Fibroblast of lung (primary cell): ENCODE measurements at regions not wholly inside any gene's neighbourhood (a gene's known extent, or its start where the extent isn't known, plus 50 kb on each side); places are given as distances from the start of the nearest gene placed in this dataset.

Source experiments
- DNase-seq, 2 donors: peaks; one replicate each; pipeline versions ENCODE4 v3.0.0 to v3.0.0-alpha.2; 2010; ENCODE audit warnings: low read depth in 2 of 2
- H2AFZ ChIP-seq: 2 replicates; pipeline ENCODE4 v1.5.1; 2012; ENCODE audit warnings: low read length, control low read depth, inconsistent platforms
- H3K27ac ChIP-seq: 2 replicates; pipeline ENCODE4 v1.5.1; 2011; ENCODE audit warnings: low read length, control low read depth; ENCODE audit not compliant: insufficient read depth
- H3K27me3 ChIP-seq: 2 replicates; pipeline ENCODE4 v1.5.1; 2011; ENCODE audit warnings: mild to moderate bottlenecking, low read length; ENCODE audit not compliant: control insufficient read depth, insufficient read depth
- H3K36me3 ChIP-seq: 2 replicates; pipeline ENCODE4 v1.5.1; 2011; ENCODE audit warnings: low read length; ENCODE audit not compliant: control insufficient read depth, insufficient read depth
- H3K4me1 ChIP-seq: 2 replicates; pipeline ENCODE4 v1.5.1; 2011; ENCODE audit warnings: low read length; ENCODE audit not compliant: control insufficient read depth, insufficient read depth; ENCODE audit errors: extremely low read depth
- H3K4me2 ChIP-seq: 2 replicates; pipeline ENCODE4 v1.5.1; 2011; ENCODE audit warnings: low read length, control low read depth; ENCODE audit not compliant: insufficient read depth; ENCODE audit errors: extremely low read depth
- H3K4me3 ChIP-seq, 4 experiments: fragments of 200-600 bp in 1 of 4; sonication (generic) in 1 of 4; replicated peaks in 1 of 4; 2 replicates each; pipeline ENCODE4 v1.5.1; 2011 to 2016; ENCODE audit warnings: low read length in 4 of 4, low read depth in 3 of 4, mild to moderate bottlenecking in 3 of 4, control low read depth in 2 of 4, inconsistent platforms in 1 of 4, mixed read lengths in 1 of 4; ENCODE audit not compliant: insufficient read depth in 1 of 4; ENCODE audit errors: control extremely low read depth in 1 of 4
- H3K79me2 ChIP-seq: 2 replicates; pipeline ENCODE4 v1.5.1; 2012; ENCODE audit warnings: mild to moderate bottlenecking, low read length, inconsistent platforms; ENCODE audit not compliant: control insufficient read depth, insufficient read depth
- H3K9ac ChIP-seq: 2 replicates; pipeline ENCODE4 v1.5.1; 2011; ENCODE audit warnings: mild to moderate bottlenecking, low read length, control low read depth; ENCODE audit not compliant: insufficient read depth
- H3K9me3 ChIP-seq: 2 replicates; pipeline ENCODE4 v1.5.1; 2012; ENCODE audit warnings: low read depth, low read length; ENCODE audit not compliant: control insufficient read depth, insufficient read depth
- H4K20me1 ChIP-seq: 2 replicates; pipeline ENCODE4 v1.5.1; 2011; ENCODE audit warnings: low read length; ENCODE audit not compliant: control insufficient read depth, insufficient read depth; ENCODE audit errors: extremely low read depth
- CTCF ChIP-seq, 2 donors: IDR thresholded peaks in 1 of 2; conservative IDR thresholded peaks in 1 of 2; 1 replicate in 1 of 2; 2 replicates in 1 of 2; pipeline ENCODE4 v1.5.1; 2011 to 2012; ENCODE audit warnings: low read length in 2 of 2, control low read depth in 1 of 2, inconsistent platforms in 1 of 2, low read depth in 1 of 2, mild to moderate bottlenecking in 1 of 2
- EZH2 ChIP-seq: IDR thresholded peaks from 2 replicates; pipeline ENCODE4 v1.5.1; 2012; ENCODE audit warnings: low read length, control low read depth, mild to moderate bottlenecking; ENCODE audit errors: missing control alignments

GRCh38 chr7:112874909-112875308 lies 84.7 kb upstream of the TMEM168 start:
- no peaks in the 10 kb centered on the region for H3K4me1 ChIP-seq
- no peaks in the 10 kb centered on the region for H3K9me3 ChIP-seq
- H4K20me1 ChIP-seq, result no peaks in the 10 kb centered on the region
- no peak for TF ChIP-seq EZH2
- no peak for TF ChIP-seq CTCF (conservative IDR thresholded peaks at IDR 0.05 in 1 of 2, IDR thresholded peaks at IDR 0.05 in 1 of 2; ENCODE audit: low read depth in 1 of 2, low read length in 2 of 2)
- H3K36me3 ChIP-seq, result no peaks in the 10 kb centered on the region
- peak in 1 of 2 donors; percentile 49 for DNase-seq
- no peak overlapping the region for H3K9ac ChIP-seq
- H3K4me3 ChIP-seq, result no peak overlapping the region
- no peak overlapping the region for H3K27ac ChIP-seq
- no peaks in the 10 kb centered on the region for H3K79me2 ChIP-seq
- no peak overlapping the region for H3K4me2 ChIP-seq
- no peak overlapping the region for H2AFZ ChIP-seq
- H3K27me3 ChIP-seq, result no peaks in the 10 kb centered on the region

GRCh38 chr7:112873831-112874553 lies 83.8 kb upstream of the TMEM168 start:
- Histone ChIP-seq H3K9ac (no peak overlapping the region), H3K27ac (no peak overlapping the region), H2AFZ (no peak overlapping the region), H3K9me3 (no peaks in the 10 kb centered on the region), H3K79me2 (no peaks in the 10 kb centered on the region), H3K27me3 (no peaks in the 10 kb centered on the region), H3K4me3 (no peak overlapping the region), H3K4me2 (no peak overlapping the region), H3K36me3 (no peaks in the 10 kb centered on the region), H3K4me1 (no peaks in the 10 kb centered on the region), H4K20me1 (no peaks in the 10 kb centered on the region)
- peak in 1 of 2 donors; percentile 80 for DNase-seq
- TF ChIP-seq EZH2, result no peak
- TF ChIP-seq CTCF (conservative IDR thresholded peaks at IDR 0.05 in 1 of 2, IDR thresholded peaks at IDR 0.05 in 1 of 2; ENCODE audit: low read depth in 1 of 2, low read length in 2 of 2), result no peak

GRCh38 chr7:112869111-112869774 lies 79.0 kb upstream of the TMEM168 start:
- no peaks in the 10 kb centered on the region for H4K20me1 ChIP-seq
- no peaks in the 10 kb centered on the region for H3K36me3 ChIP-seq
- no peaks in the 10 kb centered on the region for H3K9me3 ChIP-seq
- no peak overlapping the region for H3K27ac ChIP-seq
- H3K27me3 ChIP-seq, result no peaks in the 10 kb centered on the region
- no peak overlapping the region for H2AFZ ChIP-seq
- H3K4me2 ChIP-seq, result no peak overlapping the region
- H3K9ac ChIP-seq, result no peak overlapping the region
- peak; percentile 9 to 43 for DNase-seq
- TF ChIP-seq EZH2 (no peak), CTCF (conservative IDR thresholded peaks at IDR 0.05 in 1 of 2, IDR thresholded peaks at IDR 0.05 in 1 of 2; ENCODE audit: low read depth in 1 of 2, low read length in 2 of 2) (peak; percentile 61 to 81)
- no peaks in the 10 kb centered on the region for H3K79me2 ChIP-seq
- no peaks in the 10 kb centered on the region for H3K4me1 ChIP-seq
- no peak overlapping the region for H3K4me3 ChIP-seq
